Activated T-helper 2 cell treated with anti-CD3 and anti-CD28 coated beads, Interferon-gamma antibody, Interleukin-2, Interleukin-4, amounts not matched to agents 10 μg/mL and 5 μg/mL and 100 μg/mL, durations not matched to agents 14 hours and 24 hours and 36 hours (primary cell): ENCODE measurements at regions not wholly inside any gene's neighbourhood (a gene's known extent, or its start where the extent isn't known, plus 50 kb on each side); places are given as distances from the start of the nearest gene placed in this dataset.

ENCODE experiments used
- DNase-seq: peaks from one replicate; pipeline ENCODE4 v3.0.0; 2021; ENCODE audit warnings: low spot score
- H3K27ac Mint-ChIP-seq: one replicate; pipeline ENCODE4 v1.8.0; 2021; ENCODE audit warnings: mixed read lengths
- H3K27me3 Mint-ChIP-seq: one replicate; pipeline ENCODE4 v1.8.0; 2021; ENCODE audit warnings: low read depth, mixed read lengths
- H3K36me3 Mint-ChIP-seq: one replicate; pipeline ENCODE4 v1.8.0; 2021; ENCODE audit warnings: low read depth, mixed read lengths
- H3K4me1 Mint-ChIP-seq: one replicate; pipeline ENCODE4 v1.8.0; 2021; ENCODE audit warnings: low read depth, mixed read lengths
- H3K4me3 Mint-ChIP-seq: one replicate; pipeline ENCODE4 v1.8.0; 2021; ENCODE audit warnings: low read depth, mild to moderate bottlenecking, moderate library complexity, mixed read lengths
- H3K9me3 Mint-ChIP-seq: one replicate; pipeline ENCODE4 v1.8.0; 2021; ENCODE audit warnings: mixed read lengths
- intact Hi-C: fragments of 100-400 bp; cut with micrococcal nuclease; formaldehyde crosslinking; loops from one replicate; pipeline ENCODE4 v1.15.1; 2023

GRCh38 chr2:62349788-62350187 is 153.9 kb downstream of the B3GNT2 start:
- Mint-ChIP-seq H3K27ac (no peak overlapping the region), H3K36me3 (no peaks in the 10 kb centered on the region), H3K27me3 (no peaks in the 10 kb centered on the region), H3K4me3 (no peak overlapping the region), H3K4me1 (peaks cover 2% of the 10 kb centered on the region), H3K9me3 (peaks cover 7% of the 10 kb centered on the region)
- DNase-seq: no peak
- intact Hi-C loops: no loop called here

GRCh38 chr2:62348700-62349099 is 152.8 kb downstream of the B3GNT2 start:
- no peak overlapping the region for H3K27ac Mint-ChIP-seq
- H3K4me3 Mint-ChIP-seq: no peak overlapping the region
- H3K36me3 Mint-ChIP-seq: no peaks in the 10 kb centered on the region
- H3K9me3 Mint-ChIP-seq: peaks cover 7% of the 10 kb centered on the region
- peaks cover 2% of the 10 kb centered on the region for H3K4me1 Mint-ChIP-seq
- intact Hi-C loops: no loop called here
- no peak for DNase-seq
- H3K27me3 Mint-ChIP-seq: no peaks in the 10 kb centered on the region

- H3K36me3 Mint-ChIP-seq: no peaks in the 10 kb centered on the region
- no peak for DNase-seq
- intact Hi-C loops: no loop called here
- H3K27ac Mint-ChIP-seq: no peak overlapping the region
- no peak overlapping the region for H3K4me3 Mint-ChIP-seq
- H3K9me3 Mint-ChIP-seq: peaks cover 7% of the 10 kb centered on the region
- H3K27me3 Mint-ChIP-seq: no peaks in the 10 kb centered on the region
- H3K4me1 Mint-ChIP-seq: peaks cover 2% of the 10 kb centered on the region
Observed at GRCh38 chr2:62347563-62348270, 151.8 kb downstream of the B3GNT2 start.

- Mint-ChIP-seq H3K9me3 (no peaks in the 10 kb centered on the region), H3K36me3 (no peaks in the 10 kb centered on the region), H3K27ac (no peak overlapping the region), H3K27me3 (no peaks in the 10 kb centered on the region), H3K4me1 (peaks cover 2% of the 10 kb centered on the region), H3K4me3 (no peak overlapping the region)
- DNase-seq: no peak
- intact Hi-C loops: no loop called here
Observed at GRCh38 chr2:62344472-62344871, 148.6 kb downstream of the B3GNT2 start.

GRCh38 chr2:62343636-62344337 is 147.9 kb downstream of the B3GNT2 start:
- H3K27me3 Mint-ChIP-seq: no peaks in the 10 kb centered on the region
- H3K4me3 Mint-ChIP-seq: no peak overlapping the region
- intact Hi-C loops: no loop called here
- no peak for DNase-seq
- no peaks in the 10 kb centered on the region for H3K9me3 Mint-ChIP-seq
- no peaks in the 10 kb centered on the region for H3K36me3 Mint-ChIP-seq
- H3K27ac Mint-ChIP-seq: no peak overlapping the region
- peaks cover under 1% of the 10 kb centered on the region for H3K4me1 Mint-ChIP-seq

GRCh38 chr2:62343206-62343605 is 147.3 kb downstream of the B3GNT2 start:
- no peaks in the 10 kb centered on the region for H3K9me3 Mint-ChIP-seq
- intact Hi-C loops: no loop called here
- no peak overlapping the region for H3K27ac Mint-ChIP-seq

GRCh38 chr2:62340994-62341484 is 145.1 kb downstream of the B3GNT2 start:
- Mint-ChIP-seq H3K4me3 (no peak overlapping the region), H3K36me3 (no peaks in the 10 kb centered on the region), H3K27me3 (no peaks in the 10 kb centered on the region), H3K9me3 (no peaks in the 10 kb centered on the region), H3K27ac (no peak overlapping the region), H3K4me1 (no peaks in the 10 kb centered on the region)
- intact Hi-C loops: no loop called here
- no peak for DNase-seq

More at GRCh38 chr2:62343206-62343605, 147.3 kb downstream of the B3GNT2 start:
- no peaks in the 10 kb centered on the region for H3K27me3 Mint-ChIP-seq
- H3K36me3 Mint-ChIP-seq: no peaks in the 10 kb centered on the region
- no peak for DNase-seq
- no peak overlapping the region for H3K4me3 Mint-ChIP-seq
- no peaks in the 10 kb centered on the region for H3K4me1 Mint-ChIP-seq

GRCh38 chr2:62339837-62340236 is 143.9 kb downstream of the B3GNT2 start:
- intact Hi-C loops: no loop called here
- Mint-ChIP-seq H3K36me3 (no peaks in the 10 kb centered on the region), H3K4me1 (peaks cover 1% of the 10 kb centered on the region), H3K4me3 (no peak overlapping the region), H3K27me3 (no peaks in the 10 kb centered on the region), H3K9me3 (no peaks in the 10 kb centered on the region), H3K27ac (no peak overlapping the region)
- no peak for DNase-seq

- H3K4me1 Mint-ChIP-seq: peaks cover 4% of the 10 kb centered on the region
- intact Hi-C loops: no loop called here
Observed at GRCh38 chr2:62339413-62339812, 143.5 kb downstream of the B3GNT2 start.

GRCh38 chr2:62338111-62338510 is 142.2 kb downstream of the B3GNT2 start:
- H3K9me3 Mint-ChIP-seq: no peaks in the 10 kb centered on the region
- H3K27ac Mint-ChIP-seq: no peak overlapping the region
- H3K4me1 Mint-ChIP-seq: peaks cover 4% of the 10 kb centered on the region
- H3K4me3 Mint-ChIP-seq: no peak overlapping the region
- DNase-seq: no peak
- intact Hi-C loops: no loop called here
- H3K27me3 Mint-ChIP-seq: no peaks in the 10 kb centered on the region
- H3K36me3 Mint-ChIP-seq: no peaks in the 10 kb centered on the region

More at GRCh38 chr2:62339413-62339812, 143.5 kb downstream of the B3GNT2 start:
- no peaks in the 10 kb centered on the region for H3K9me3 Mint-ChIP-seq
- H3K4me3 Mint-ChIP-seq: no peak overlapping the region
- no peak overlapping the region for H3K27ac Mint-ChIP-seq
- no peaks in the 10 kb centered on the region for H3K36me3 Mint-ChIP-seq
- no peak for DNase-seq
- no peaks in the 10 kb centered on the region for H3K27me3 Mint-ChIP-seq

GRCh38 chr2:62337403-62337802 is 141.5 kb downstream of the B3GNT2 start:
- Mint-ChIP-seq H3K9me3 (no peaks in the 10 kb centered on the region), H3K4me3 (no peak overlapping the region), H3K4me1 (peaks cover 4% of the 10 kb centered on the region), H3K27me3 (no peaks in the 10 kb centered on the region), H3K36me3 (no peaks in the 10 kb centered on the region), H3K27ac (no peak overlapping the region)
- intact Hi-C loops: no loop called here
- DNase-seq: no peak

- H3K36me3 Mint-ChIP-seq: no peaks in the 10 kb centered on the region
- no peaks in the 10 kb centered on the region for H3K27me3 Mint-ChIP-seq
- H3K4me1 Mint-ChIP-seq: peaks cover 4% of the 10 kb centered on the region
- peaks cover 4% of the 10 kb centered on the region for H3K9me3 Mint-ChIP-seq
- DNase-seq: no peak
- intact Hi-C loops: no loop called here
- H3K27ac Mint-ChIP-seq: no peak overlapping the region
- H3K4me3 Mint-ChIP-seq: no peak overlapping the region
Observed at GRCh38 chr2:62335612-62336011, 139.7 kb downstream of the B3GNT2 start.

- DNase-seq: no peak
- no peaks in the 10 kb centered on the region for H3K27me3 Mint-ChIP-seq
- intact Hi-C loops: no loop called here
- peaks cover 10% of the 10 kb centered on the region for H3K9me3 Mint-ChIP-seq
- H3K36me3 Mint-ChIP-seq: no peaks in the 10 kb centered on the region
- H3K4me3 Mint-ChIP-seq: no peak overlapping the region
- H3K4me1 Mint-ChIP-seq: peaks cover 4% of the 10 kb centered on the region
- H3K27ac Mint-ChIP-seq: no peak overlapping the region
Observed at GRCh38 chr2:62334440-62335058, 138.6 kb downstream of the B3GNT2 start.
